Activated naive CD8-positive, alpha-beta T cell treated with anti-CD3 and anti-CD28 coated beads, Interleukin-2, amount 50 U/mL, for 24 hours (primary cell): ENCODE measurements at regions not wholly inside any gene's neighbourhood (a gene's known extent, or its start where the extent isn't known, plus 50 kb on each side); places are given as distances from the start of the nearest gene placed in this dataset.
"Not testable (repeated sequence)": the region's sequence is repeated elsewhere in the genome, so short reads cannot be mapped to it uniquely, and the experiment has no call there.

Experiments used
- ATAC-seq: fragments of 150-1000 bp; cut with Tn5 transposase; one replicate; pipeline ENCODE4 v1.10.0; 2021
- DNase-seq: peaks from one replicate; pipeline ENCODE4 v3.0.0; 2021
- H3K27ac Mint-ChIP-seq: one replicate; pipeline ENCODE4 v1.8.0; 2021; ENCODE audit warnings: mild to moderate bottlenecking, mixed read lengths
- H3K27me3 Mint-ChIP-seq: one replicate; pipeline ENCODE4 v1.8.0; 2021; ENCODE audit warnings: mixed read lengths
- H3K36me3 Mint-ChIP-seq: one replicate; pipeline ENCODE4 v1.8.0; 2021; ENCODE audit warnings: low read depth, mixed read lengths
- H3K4me1 Mint-ChIP-seq: one replicate; pipeline ENCODE4 v1.8.0; 2021; ENCODE audit warnings: mixed read lengths
- H3K4me3 Mint-ChIP-seq: one replicate; pipeline ENCODE4 v1.8.0; 2021; ENCODE audit warnings: mild to moderate bottlenecking, moderate library complexity, mixed read lengths
- H3K9me3 Mint-ChIP-seq: one replicate; pipeline ENCODE4 v1.8.0; 2021; ENCODE audit warnings: mixed read lengths

- H3K4me1 Mint-ChIP-seq: no peaks in the 10 kb centered on the region
- H3K27ac Mint-ChIP-seq: no peak overlapping the region
Measured at GRCh38 chrX:1140236-1140681, 72.2 kb downstream of the CRLF2 start.

GRCh38 chrX:1139185-1139500, 73.3 kb downstream of the CRLF2 start:
- H3K9me3 Mint-ChIP-seq: peaks cover 4% of the 10 kb centered on the region
- no peaks in the 10 kb centered on the region for H3K27me3 Mint-ChIP-seq
- H3K27ac Mint-ChIP-seq: no peak overlapping the region
- H3K4me1 Mint-ChIP-seq: no peaks in the 10 kb centered on the region
- no peaks in the 10 kb centered on the region for H3K36me3 Mint-ChIP-seq
- H3K4me3 Mint-ChIP-seq: no peak overlapping the region
- ATAC-seq (no peak), DNase-seq (no peak)

More at GRCh38 chrX:1140236-1140681, 72.2 kb downstream of the CRLF2 start:
- Mint-ChIP-seq H3K27me3 (no peaks in the 10 kb centered on the region), H3K4me3 (no peak overlapping the region), H3K9me3 (peaks cover 4% of the 10 kb centered on the region), H3K36me3 (no peaks in the 10 kb centered on the region)
- DNase-seq (no peak), ATAC-seq (no peak)

DNA sequence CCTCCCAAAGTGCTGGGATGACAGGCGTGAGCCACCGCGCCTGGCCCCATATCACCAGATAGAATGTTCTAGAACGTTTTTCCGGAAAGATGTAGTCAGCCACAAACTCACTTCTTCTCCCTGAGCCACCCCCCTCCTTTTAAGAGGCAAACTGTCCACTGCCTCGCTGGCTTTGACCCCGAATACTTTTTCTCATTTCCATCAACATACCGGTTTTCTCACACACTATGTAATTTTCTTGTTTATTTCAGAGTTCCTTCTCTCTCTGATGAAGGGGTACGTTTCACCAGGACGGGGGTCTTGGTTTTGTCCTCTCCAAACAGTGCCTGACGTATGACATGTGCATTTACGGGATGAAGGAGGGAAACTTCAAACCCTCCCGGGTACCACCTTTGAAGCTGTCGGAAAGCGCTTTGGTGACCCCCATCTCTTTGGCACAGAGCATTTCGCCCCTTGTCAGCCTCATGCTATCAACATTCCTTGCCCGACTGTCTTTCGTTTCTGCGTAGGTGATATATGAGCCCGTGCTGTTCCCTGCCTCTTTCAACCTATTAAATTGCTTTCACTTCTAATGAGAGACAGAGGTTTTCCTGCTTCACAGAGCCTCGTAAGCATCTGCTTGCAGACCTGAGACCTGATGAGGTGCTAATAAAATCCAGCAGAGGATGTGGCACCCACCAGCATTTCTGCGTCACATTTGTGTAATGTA, 73.8 kb downstream of the CRLF2 start:
- no peaks in the 10 kb centered on the region for H3K36me3 Mint-ChIP-seq
- DNase-seq (no peak), ATAC-seq (no peak)
- no peak overlapping the region for H3K27ac Mint-ChIP-seq
- no peaks in the 10 kb centered on the region for H3K4me1 Mint-ChIP-seq
- no peaks in the 10 kb centered on the region for H3K27me3 Mint-ChIP-seq
- no peak overlapping the region for H3K4me3 Mint-ChIP-seq
- H3K9me3 Mint-ChIP-seq: peaks cover 4% of the 10 kb centered on the region

DNA sequence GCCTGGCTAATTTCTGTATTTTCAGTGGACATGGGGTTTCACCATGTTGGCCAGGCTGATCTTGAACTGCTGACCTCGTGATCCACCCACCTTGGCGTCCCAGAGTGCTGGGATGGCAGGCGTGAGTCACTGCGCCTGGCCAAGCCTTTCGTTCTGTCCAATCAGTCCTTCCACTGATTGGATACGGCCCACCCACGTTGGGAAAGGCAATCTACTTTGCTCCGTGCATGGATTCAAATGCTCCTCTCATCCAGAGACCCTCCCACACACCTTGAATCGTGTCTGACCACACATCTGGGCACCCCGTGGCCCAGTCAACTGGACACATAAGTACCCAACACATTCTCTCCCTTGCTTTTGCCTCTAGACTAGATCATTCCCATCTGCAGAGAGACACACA, 74.9 kb downstream of the CRLF2 start:
- Mint-ChIP-seq H3K4me3 (no peak overlapping the region), H3K9me3 (peaks cover 4% of the 10 kb centered on the region), H3K27ac (no peak overlapping the region), H3K27me3 (no peaks in the 10 kb centered on the region), H3K4me1 (no peaks in the 10 kb centered on the region), H3K36me3 (no peaks in the 10 kb centered on the region)
- no peak for ATAC-seq
- DNase-seq: no peak

DNA sequence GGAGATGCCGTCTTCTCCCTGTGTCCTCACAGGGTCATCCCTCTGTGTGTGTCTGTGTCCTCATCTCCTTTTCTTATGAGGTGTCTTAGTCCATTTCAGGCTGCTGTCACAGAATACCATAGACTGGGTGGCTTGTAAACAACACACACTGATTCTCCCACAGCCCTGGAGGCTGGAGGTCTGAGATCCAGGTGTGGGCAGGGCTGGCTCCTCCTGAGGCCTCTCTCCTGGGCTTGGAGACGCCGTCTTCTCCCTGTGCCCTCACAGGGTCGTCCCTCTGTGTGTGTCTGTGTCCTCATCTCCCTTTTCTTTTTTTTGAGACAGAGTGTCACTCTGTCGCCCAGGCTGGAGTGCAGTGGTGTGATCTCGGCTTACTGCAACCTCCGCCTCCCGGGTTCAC, 75.9 kb downstream of the CRLF2 start:
- H3K27me3 Mint-ChIP-seq: not testable (repeated sequence)

DNA sequence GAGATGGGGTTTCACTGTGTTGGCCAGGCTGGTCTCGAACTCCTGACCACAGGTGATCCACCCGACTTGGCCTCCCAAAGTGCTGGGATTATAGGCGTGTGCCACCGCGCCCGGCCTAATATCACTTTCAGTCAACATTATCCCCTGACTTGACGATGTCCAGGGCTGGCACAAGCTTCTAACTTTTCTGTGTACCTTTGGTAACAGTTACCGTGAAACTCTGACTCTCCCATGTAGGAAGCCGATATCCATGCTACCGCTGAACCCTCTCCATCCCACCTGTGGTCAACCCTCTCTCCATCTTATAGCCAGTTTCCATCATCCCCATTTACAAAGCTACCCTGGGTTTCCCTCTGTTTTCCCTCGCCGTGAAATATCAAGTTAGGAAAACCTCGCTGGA, 77.5 kb downstream of the CRLF2 start:
- Mint-ChIP-seq H3K4me1 (no peaks in the 10 kb centered on the region), H3K4me3 (no peak overlapping the region), H3K9me3 (peaks cover 4% of the 10 kb centered on the region), H3K27ac (no peak overlapping the region), H3K36me3 (no peaks in the 10 kb centered on the region), H3K27me3 (no peaks in the 10 kb centered on the region)
- DNase-seq (no peak), ATAC-seq (no peak)

More for the DNA sequence above, 75.9 kb downstream of the CRLF2 start:
- H3K4me1 Mint-ChIP-seq, H3K9me3 Mint-ChIP-seq, DNase-seq, H3K27ac Mint-ChIP-seq, H3K4me3 Mint-ChIP-seq, ATAC-seq, H3K36me3 Mint-ChIP-seq: not testable (repeated sequence)

- DNase-seq: no peak
- no peak for ATAC-seq
- H3K9me3 Mint-ChIP-seq: peaks cover 4% of the 10 kb centered on the region
- H3K27me3 Mint-ChIP-seq: no peaks in the 10 kb centered on the region
- H3K4me1 Mint-ChIP-seq: no peaks in the 10 kb centered on the region
- no peak overlapping the region for H3K27ac Mint-ChIP-seq
- no peak overlapping the region for H3K4me3 Mint-ChIP-seq
- no peaks in the 10 kb centered on the region for H3K36me3 Mint-ChIP-seq
Measured at GRCh38 chrX:1134156-1134555, 78.3 kb downstream of the CRLF2 start.

DNA sequence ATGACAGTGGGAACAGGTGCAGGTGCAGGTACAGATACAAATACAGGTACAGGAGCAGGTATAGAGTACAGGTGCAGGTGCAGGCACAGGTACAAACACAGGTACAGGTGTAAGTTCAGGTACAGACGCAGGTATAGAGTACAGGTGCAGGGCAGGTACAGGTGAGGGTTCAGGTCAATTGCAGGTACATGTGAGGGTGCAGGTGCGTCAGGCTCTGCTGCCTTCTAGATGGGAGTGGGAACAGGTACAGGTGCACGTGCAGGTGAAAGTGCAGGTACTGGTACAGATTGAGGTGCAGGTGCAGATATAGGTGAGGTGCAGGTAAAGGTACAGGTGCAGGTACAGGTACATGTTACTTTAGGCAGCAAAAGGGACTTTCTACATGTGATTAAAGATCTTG, 85.7 kb downstream of the CRLF2 start:
- no peak overlapping the region for H3K27ac Mint-ChIP-seq

DNA sequence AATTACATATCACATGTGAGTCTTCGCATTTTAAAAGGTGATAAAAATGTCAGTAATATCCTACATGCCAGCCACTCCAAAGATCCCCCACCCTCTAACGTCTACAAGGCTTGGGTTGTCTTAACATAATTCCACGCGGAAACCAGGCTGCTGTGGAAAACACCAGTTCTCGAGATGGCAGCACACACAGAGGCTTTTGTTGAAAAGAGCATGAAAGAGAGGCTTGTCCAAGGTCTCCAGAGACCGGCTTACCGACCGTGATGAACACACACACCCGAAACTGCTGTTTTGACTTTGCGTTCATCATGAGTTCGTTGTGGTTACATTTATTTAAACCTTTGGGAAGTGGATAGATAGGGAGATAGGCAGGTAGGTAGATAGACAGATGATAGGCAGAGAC, 87.9 kb downstream of the CRLF2 start:
- Mint-ChIP-seq H3K4me3 (no peak overlapping the region), H3K4me1 (no peaks in the 10 kb centered on the region), H3K9me3 (no peaks in the 10 kb centered on the region), H3K36me3 (no peaks in the 10 kb centered on the region), H3K27ac (no peak overlapping the region), H3K27me3 (peaks cover 20% of the 10 kb centered on the region)
- ATAC-seq: no peak
- DNase-seq: no peak

More for the DNA sequence above, 85.7 kb downstream of the CRLF2 start:
- Mint-ChIP-seq H3K27me3 (peaks cover 16% of the 10 kb centered on the region), H3K4me1 (no peaks in the 10 kb centered on the region), H3K4me3 (no peak overlapping the region), H3K36me3 (no peaks in the 10 kb centered on the region), H3K9me3 (no peaks in the 10 kb centered on the region)
- no peak for DNase-seq
- ATAC-seq: no peak

DNA sequence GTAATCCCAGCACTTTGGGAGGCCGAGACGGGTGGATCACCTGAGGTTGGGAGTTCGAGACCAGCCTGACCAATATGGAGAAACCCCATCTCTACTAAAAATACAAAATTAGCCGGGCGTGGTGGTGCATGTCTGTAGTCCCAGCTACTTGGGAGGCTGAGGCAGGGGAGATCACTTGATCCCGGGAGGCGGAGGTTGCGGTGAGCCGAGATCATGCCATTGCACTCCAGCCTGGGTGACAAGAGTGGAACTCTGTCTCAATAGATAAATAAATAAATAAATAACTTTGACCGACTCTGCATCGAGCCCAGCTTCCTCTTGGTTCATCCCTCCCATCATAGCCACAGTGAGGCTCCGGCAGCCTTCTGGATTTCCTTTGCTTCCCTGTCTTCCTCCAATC, 89.6 kb downstream of the CRLF2 start:
- H3K4me3 Mint-ChIP-seq, H3K9me3 Mint-ChIP-seq, H3K27ac Mint-ChIP-seq, H3K36me3 Mint-ChIP-seq, DNase-seq, H3K4me1 Mint-ChIP-seq, ATAC-seq: not testable (repeated sequence)
- peaks cover 20% of the 10 kb centered on the region for H3K27me3 Mint-ChIP-seq

- Mint-ChIP-seq H3K4me3 (no peak overlapping the region), H3K27ac (no peak overlapping the region), H3K27me3 (peaks cover 24% of the 10 kb centered on the region), H3K36me3 (no peaks in the 10 kb centered on the region), H3K9me3 (no peaks in the 10 kb centered on the region), H3K4me1 (no peaks in the 10 kb centered on the region)
- ATAC-seq: no peak
- DNase-seq: no peak
Measured at GRCh38 chrX:1119275-1119674, 93.2 kb downstream of the CRLF2 start.

- no peak overlapping the region for H3K27ac Mint-ChIP-seq
- no peak for DNase-seq
- no peak for ATAC-seq
- no peaks in the 10 kb centered on the region for H3K36me3 Mint-ChIP-seq
- H3K4me1 Mint-ChIP-seq: no peaks in the 10 kb centered on the region
- no peaks in the 10 kb centered on the region for H3K9me3 Mint-ChIP-seq
- H3K27me3 Mint-ChIP-seq: peaks cover 22% of the 10 kb centered on the region
- no peak overlapping the region for H3K4me3 Mint-ChIP-seq
Measured at GRCh38 chrX:1118572-1119199, 93.8 kb downstream of the CRLF2 start.

DNA sequence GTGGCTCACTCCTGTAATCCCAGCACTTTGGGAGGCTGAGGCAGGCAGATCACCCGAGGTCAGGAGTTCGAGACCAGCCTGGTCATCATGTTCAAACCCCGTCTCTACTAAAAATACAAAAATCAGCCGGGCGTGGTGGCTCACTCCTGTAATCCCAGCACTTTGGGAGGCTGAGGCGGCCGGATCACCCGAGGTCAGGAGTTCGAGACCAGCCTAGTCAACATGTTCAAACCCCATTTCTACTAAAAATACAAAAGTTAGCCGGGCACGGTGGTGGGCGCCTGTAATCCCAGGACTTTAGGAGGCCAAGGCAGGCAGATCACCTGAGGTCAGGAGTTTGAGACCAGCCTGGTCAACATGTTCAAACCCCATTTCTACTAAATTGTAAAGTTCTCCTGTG, 97.0 kb downstream of the CRLF2 start:
- H3K36me3 Mint-ChIP-seq: not testable (repeated sequence)

GRCh38 chrX:1112321-1112720, 100.1 kb downstream of the CRLF2 start:
- H3K36me3 Mint-ChIP-seq: no peaks in the 10 kb centered on the region

More for the DNA sequence above, 97.0 kb downstream of the CRLF2 start:
- H3K27me3 Mint-ChIP-seq: peaks cover 15% of the 10 kb centered on the region
- DNase-seq, H3K4me3 Mint-ChIP-seq, H3K4me1 Mint-ChIP-seq, ATAC-seq, H3K9me3 Mint-ChIP-seq, H3K27ac Mint-ChIP-seq: not testable (repeated sequence)

DNA sequence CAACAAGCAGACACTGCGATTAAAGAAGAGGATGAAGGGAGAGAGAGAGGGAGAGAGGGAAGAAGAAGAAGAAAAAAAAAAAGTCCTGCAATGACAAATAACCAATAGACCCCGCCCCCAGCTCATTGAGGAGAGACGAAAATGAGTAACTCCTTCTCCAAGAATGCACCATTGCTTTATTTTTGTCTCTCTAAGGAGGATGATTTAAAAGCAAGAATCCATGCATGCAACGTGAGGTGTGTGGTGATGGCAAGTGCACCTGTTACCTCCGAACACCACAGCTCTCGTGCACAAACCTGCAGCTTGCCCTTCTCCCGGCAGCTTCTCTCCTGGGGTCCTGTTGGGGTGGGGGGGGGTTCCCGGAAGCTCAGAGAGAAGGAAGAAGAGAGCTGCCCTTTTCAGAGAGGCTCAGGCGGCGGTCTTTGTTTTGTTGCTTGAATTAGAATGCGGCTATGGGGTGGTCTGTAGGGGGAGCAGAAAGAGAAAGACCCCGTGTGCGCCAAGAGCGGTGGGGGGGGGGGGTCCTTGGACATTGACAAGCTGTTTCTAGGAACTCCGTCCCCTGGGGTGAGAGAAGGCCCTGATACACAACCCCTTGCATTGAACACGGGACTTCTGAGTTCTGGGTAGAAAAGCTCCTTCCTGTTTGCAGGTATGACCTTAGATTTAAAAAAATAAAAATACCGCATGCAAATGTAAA, 100.7 kb downstream of the CRLF2 start:
- no peak for ATAC-seq
- DNase-seq: no peak
- H3K27me3 Mint-ChIP-seq: peaks cover 21% of the 10 kb centered on the region
- H3K4me1 Mint-ChIP-seq: peaks cover 3% of the 10 kb centered on the region
- no peak overlapping the region for H3K27ac Mint-ChIP-seq
- H3K9me3 Mint-ChIP-seq: peaks cover 13% of the 10 kb centered on the region
- H3K36me3 Mint-ChIP-seq: no peaks in the 10 kb centered on the region
- no peak overlapping the region for H3K4me3 Mint-ChIP-seq

More at GRCh38 chrX:1112321-1112720, 100.1 kb downstream of the CRLF2 start:
- no peak for DNase-seq
- no peak for ATAC-seq
- H3K27me3 Mint-ChIP-seq: peaks cover 23% of the 10 kb centered on the region
- H3K4me1 Mint-ChIP-seq: peaks cover 3% of the 10 kb centered on the region
- H3K4me3 Mint-ChIP-seq: no peak overlapping the region
- peaks cover 13% of the 10 kb centered on the region for H3K9me3 Mint-ChIP-seq
- no peak overlapping the region for H3K27ac Mint-ChIP-seq
